ENCODE measurements at regions not wholly inside any gene's neighbourhood (a gene's known extent, or its start where the extent isn't known, plus 50 kb on each side); places are given as distances from the start of the nearest gene placed in this dataset.

- 10 to 22% methylated on average over 6 of the region's 6 CpGs for WGBS, 2 donors (ENCODE audit: low coverage in 1 of 2)
- H3K9me3 ChIP-seq: no peaks in the 10 kb centered on the region
- no peak overlapping the region for H3K27ac ChIP-seq
- intact Hi-C loops (cut with DNase I; ENCODE audit: low total_unique reads): no loop called here
- DNase-seq: no peak
- H3K4me3 ChIP-seq: no peak overlapping the region
- no peaks in the 10 kb centered on the region for H3K36me3 ChIP-seq
- TF ChIP-seq POLR2AphosphoS5 (IDR thresholded peaks at IDR 0.05) (no peak), POLR2A (IDR thresholded peaks at IDR 0.05) (no peak), EP300 (IDR thresholded peaks at IDR 0.05; ENCODE audit: low read depth) (no peak), CTCF (IDR thresholded peaks at IDR 0.05) (no peak)
- peaks cover 0 to 5% (median 2%) of the 10 kb centered on the region in 4 donors for H3K4me1 ChIP-seq
- in situ Hi-C loops (cut with MboI; ENCODE audit: low pct_ligation_motif_present in 1 of 4, low pct_unique_long_range_greater_than_20kb in 1 of 4, low sequenced_read_pairs in 3 of 4): no loop called here
- H3K27me3 ChIP-seq: peaks cover 38% of the 10 kb centered on the region
Observed at GRCh38 chr5:3122985-3123762, 371.7 kb upstream of the IRX2 start.

DNA sequence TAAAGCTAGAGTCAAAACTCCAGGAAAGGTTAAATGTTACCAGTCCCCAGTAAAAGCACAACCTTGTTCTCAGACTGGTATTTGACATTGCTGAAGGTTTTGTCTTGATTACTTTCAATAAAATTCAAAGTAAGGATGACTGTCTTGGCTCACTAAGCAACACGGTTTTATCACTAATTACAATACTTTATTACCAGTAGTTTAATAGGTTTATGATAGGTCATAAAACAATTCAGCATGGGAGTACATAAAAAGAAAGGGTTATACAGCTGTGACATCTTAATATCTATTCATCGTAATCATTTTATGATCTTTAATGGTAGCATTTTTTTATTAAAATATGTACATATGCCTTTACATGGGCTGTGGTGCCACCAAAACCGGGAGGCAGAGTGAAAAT lies 370.7 kb upstream of the IRX2 start:
- H3K27me3 ChIP-seq: peaks cover 44% of the 10 kb centered on the region
- intact Hi-C loops (cut with DNase I; ENCODE audit: low total_unique reads) (no loop called here), in situ Hi-C loops (cut with MboI; ENCODE audit: low pct_ligation_motif_present in 1 of 4, low pct_unique_long_range_greater_than_20kb in 1 of 4, low sequenced_read_pairs in 3 of 4) (no loop called here)
- DNase-seq: no peak
- TF ChIP-seq EP300 (IDR thresholded peaks at IDR 0.05; ENCODE audit: low read depth) (no peak), POLR2AphosphoS5 (IDR thresholded peaks at IDR 0.05) (no peak)
- WGBS, 2 donors (ENCODE audit: low coverage in 1 of 2): 17 to 21% methylated on average over 3 of the region's 3 CpGs
- H3K4me3 ChIP-seq: no peak overlapping the region
- H3K4me1 ChIP-seq: peaks cover 0 to 5% (median 2%) of the 10 kb centered on the region in 4 donors
- no peaks in the 10 kb centered on the region for H3K36me3 ChIP-seq
- H3K9me3 ChIP-seq: no peaks in the 10 kb centered on the region
- H3K27ac ChIP-seq: no peak overlapping the region

GRCh38 chr5:3121813-3122212 lies 370.3 kb upstream of the IRX2 start:
- 9% methylated on average over 21 of the region's 21 CpGs; no CpG with 5 or more reads in 1 of the 2 donors for WGBS, 2 donors (ENCODE audit: low coverage in 1 of 2)
- intact Hi-C loops (cut with DNase I; ENCODE audit: low total_unique reads): no loop called here
- Histone ChIP-seq H3K27ac (no peak overlapping the region), H3K4me1 (peaks cover 0 to 5% (median 2%) of the 10 kb centered on the region in 4 donors), H3K9me3 (no peaks in the 10 kb centered on the region), H3K27me3 (peaks cover 44% of the 10 kb centered on the region), H3K4me3 (no peak overlapping the region), H3K36me3 (no peaks in the 10 kb centered on the region)
- no peak for DNase-seq
- in situ Hi-C loops (cut with MboI; ENCODE audit: low pct_ligation_motif_present in 1 of 4, low pct_unique_long_range_greater_than_20kb in 1 of 4, low sequenced_read_pairs in 3 of 4): no loop called here
- TF ChIP-seq POLR2AphosphoS5 (IDR thresholded peaks at IDR 0.05) (no peak), CTCF (IDR thresholded peaks at IDR 0.05) (no peak), POLR2A (IDR thresholded peaks at IDR 0.05) (no peak), EP300 (IDR thresholded peaks at IDR 0.05; ENCODE audit: low read depth) (no peak)

DNA sequence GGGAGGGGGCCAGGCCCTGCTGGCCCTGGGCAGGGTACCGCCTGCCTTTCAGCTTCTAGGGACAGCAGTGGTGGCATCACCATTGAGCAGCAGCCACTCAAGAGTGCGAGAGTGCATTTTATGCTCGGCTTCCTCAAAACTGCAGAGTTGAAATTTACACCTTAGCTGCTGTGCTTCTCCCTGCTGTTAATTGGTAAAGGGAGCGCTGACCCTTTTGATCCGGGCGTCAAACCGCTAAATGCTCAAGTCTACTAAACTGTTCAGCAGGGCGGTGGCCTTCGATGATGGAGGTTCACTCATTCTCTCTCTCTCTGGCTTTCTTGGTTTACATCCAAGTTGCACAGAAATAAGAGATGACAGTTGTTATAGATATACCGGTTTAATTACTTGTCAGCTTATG lies 368.6 kb upstream of the IRX2 start:
- H3K27ac ChIP-seq: no peak overlapping the region
- no peaks in the 10 kb centered on the region for H3K9me3 ChIP-seq
- intact Hi-C loops (cut with DNase I; ENCODE audit: low total_unique reads) (no loop called here), in situ Hi-C loops (cut with MboI; ENCODE audit: low pct_ligation_motif_present in 1 of 4, low pct_unique_long_range_greater_than_20kb in 1 of 4, low sequenced_read_pairs in 3 of 4) (no loop called here)
- peaks cover 53% of the 10 kb centered on the region for H3K27me3 ChIP-seq
- DNase-seq: no peak
- WGBS, 2 donors (ENCODE audit: low coverage in 1 of 2): 28 to 55% methylated on average over 3 to 10 of the region's 10 CpGs
- peaks cover 0 to 5% (median 2%) of the 10 kb centered on the region in 4 donors for H3K4me1 ChIP-seq
- TF ChIP-seq CTCF (IDR thresholded peaks at IDR 0.05) (no peak), EP300 (IDR thresholded peaks at IDR 0.05; ENCODE audit: low read depth) (no peak), POLR2A (IDR thresholded peaks at IDR 0.05) (no peak), POLR2AphosphoS5 (IDR thresholded peaks at IDR 0.05) (no peak)
- no peaks in the 10 kb centered on the region for H3K36me3 ChIP-seq
- no peak overlapping the region for H3K4me3 ChIP-seq

Data from transverse colon (tissue), 4 donors.